Karpas-422 (cell line): ENCODE measurements at regions not wholly inside any gene's neighbourhood (a gene's known extent, or its start where the extent isn't known, plus 50 kb on each side); places are given as distances from the start of the nearest gene placed in this dataset.
"Not testable (repeated sequence)": the region's sequence is repeated elsewhere in the genome, so short reads cannot be mapped to it uniquely, and the experiment has no call there.

ENCODE experiments used
- DNase-seq: peaks from one replicate; pipeline ENCODE4 v3.0.0-alpha.2; 2015
- H2AFZ ChIP-seq: fragments of 200-600 bp; sonication (generic); 2 replicates; pipeline ENCODE4 v1.6.1; 2014; ENCODE audit warnings: antibody characterized with exemption, low read length, mixed read lengths
- H3K27ac ChIP-seq: fragments of 200-600 bp; sonication (generic); 2 replicates; pipeline ENCODE4 v1.5.1; 2014; ENCODE audit warnings: mild to moderate bottlenecking, low read length, moderate library complexity
- H3K27me3 ChIP-seq: fragments of 200-600 bp; sonication (generic); 2 replicates; pipeline ENCODE4 v1.6.1; 2014; ENCODE audit warnings: low read length, mixed read lengths
- H3K36me3 ChIP-seq: fragments of 200-600 bp; sonication (generic); 2 replicates; pipeline ENCODE4 v1.6.1; 2014; ENCODE audit warnings: low read length, mixed read lengths; ENCODE audit not compliant: insufficient read depth
- H3K4me1 ChIP-seq: fragments of 200-600 bp; sonication (generic); 2 replicates; pipeline ENCODE4 v1.6.1; 2014; ENCODE audit warnings: mild to moderate bottlenecking, low read length, mixed read lengths
- H3K4me2 ChIP-seq: fragments of 200-600 bp; sonication (generic); 2 replicates; pipeline ENCODE4 v1.6.1; 2014; ENCODE audit warnings: low read length, low read depth, mild to moderate bottlenecking; ENCODE audit not compliant: poor library complexity, severe bottlenecking
- H3K4me3 ChIP-seq: fragments of 200-600 bp; sonication (generic); 2 replicates; pipeline ENCODE4 v1.5.1; 2014; ENCODE audit warnings: mild to moderate bottlenecking, antibody characterized with exemption, low read length, mixed read lengths
- H3K79me2 ChIP-seq: fragments of 200-600 bp; sonication (generic); 2 replicates; pipeline ENCODE4 v1.6.1; 2014; ENCODE audit warnings: mild to moderate bottlenecking, low read length, mixed read lengths
- H3K9ac ChIP-seq: fragments of 200-600 bp; sonication (generic); 2 replicates; pipeline ENCODE4 v1.6.0; 2014; ENCODE audit warnings: low read length
- H3K9me2 ChIP-seq: fragments of 200-600 bp; sonication (generic), shearing (Covaris generic); replicated peaks from 2 replicates; pipeline ENCODE4 v1.6.0; 2014; ENCODE audit warnings: mild to moderate bottlenecking, low read length, moderate library complexity; ENCODE audit not compliant: insufficient read depth
- H3K9me3 ChIP-seq: fragments of 300-700, 200-600 bp; sonication (generic); 2 replicates; pipeline ENCODE4 v1.6.1; 2014; ENCODE audit warnings: low read length, mixed read lengths
- H4K20me1 ChIP-seq: fragments of 200-600 bp; sonication (generic); 2 replicates; pipeline ENCODE4 v1.6.1; 2014; ENCODE audit warnings: mild to moderate bottlenecking, antibody characterized with exemption, low read length, low read depth; ENCODE audit not compliant: insufficient read depth

DNA sequence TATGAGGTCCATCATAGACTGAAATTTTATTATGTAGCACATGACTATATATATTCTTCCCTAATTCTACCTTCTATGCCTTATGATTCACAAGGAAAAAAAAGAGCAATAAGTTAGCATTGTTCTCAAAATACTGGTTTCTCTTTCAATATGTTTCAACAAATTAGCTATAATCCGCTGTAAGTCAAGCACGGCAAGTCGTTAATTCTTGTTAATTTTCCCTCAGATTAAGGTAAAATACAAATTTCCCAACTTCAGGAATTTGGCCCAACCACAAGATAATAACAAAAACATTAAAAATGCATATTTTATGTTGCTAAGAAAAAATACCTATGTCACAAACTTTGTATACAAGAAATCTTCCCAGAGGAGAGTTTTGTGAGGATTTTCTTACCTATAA is 296.5 kb upstream of the GALNTL6 start:
- no peak overlapping the region for H3K27ac ChIP-seq
- no peaks in the 10 kb centered on the region for H3K9me2 ChIP-seq
- no peaks in the 10 kb centered on the region for H3K4me1 ChIP-seq
- H4K20me1 ChIP-seq = no peaks in the 10 kb centered on the region
- no peak overlapping the region for H2AFZ ChIP-seq
- no peaks in the 10 kb centered on the region for H3K9me3 ChIP-seq
- H3K79me2 ChIP-seq = no peaks in the 10 kb centered on the region
- DNase-seq = no peak
- H3K27me3 ChIP-seq = no peaks in the 10 kb centered on the region
- no peak overlapping the region for H3K4me3 ChIP-seq
- H3K9ac ChIP-seq = no peak overlapping the region
- no peak overlapping the region for H3K4me2 ChIP-seq
- H3K36me3 ChIP-seq = no peaks in the 10 kb centered on the region

GRCh38 chr4:171484681-171485080 is 328.5 kb upstream of the GALNTL6 start:
- H3K9me2 ChIP-seq = no peaks in the 10 kb centered on the region
- DNase-seq = no peak
- H3K27ac ChIP-seq = no peak overlapping the region

DNA sequence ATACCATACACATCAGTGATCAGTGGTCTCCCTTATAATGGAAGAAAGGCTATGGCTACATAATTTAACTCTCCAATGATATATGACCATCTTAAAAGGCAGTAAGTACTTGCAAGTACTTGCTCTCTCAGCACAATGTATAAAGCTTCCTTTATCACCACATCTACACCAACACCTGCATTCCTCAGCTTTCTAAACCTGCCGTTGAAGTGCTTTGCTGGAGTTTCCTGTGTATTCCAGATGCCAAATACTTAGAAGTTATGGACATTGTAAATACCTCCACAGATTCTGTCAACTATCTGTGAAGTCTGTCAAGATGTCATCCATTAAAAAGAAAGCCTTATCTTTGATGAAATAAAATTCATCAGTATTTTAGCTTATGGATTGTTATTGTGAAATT is 335.0 kb upstream of the GALNTL6 start:
- no peak for DNase-seq
- Histone ChIP-seq H4K20me1 (no peaks in the 10 kb centered on the region), H3K9ac (no peak overlapping the region), H3K4me3 (no peak overlapping the region), H3K4me1 (no peaks in the 10 kb centered on the region), H3K9me2 (no peaks in the 10 kb centered on the region), H3K9me3 (no peaks in the 10 kb centered on the region), H2AFZ (no peak overlapping the region), H3K36me3 (no peaks in the 10 kb centered on the region), H3K79me2 (no peaks in the 10 kb centered on the region), H3K27me3 (no peaks in the 10 kb centered on the region), H3K27ac (no peak overlapping the region), H3K4me2 (no peak overlapping the region)

More at GRCh38 chr4:171484681-171485080, 328.5 kb upstream of the GALNTL6 start:
- H3K4me2 ChIP-seq = no peak overlapping the region
- H2AFZ ChIP-seq = no peak overlapping the region
- no peak overlapping the region for H3K9ac ChIP-seq
- H3K4me1 ChIP-seq = no peaks in the 10 kb centered on the region
- no peaks in the 10 kb centered on the region for H4K20me1 ChIP-seq
- no peaks in the 10 kb centered on the region for H3K27me3 ChIP-seq
- no peaks in the 10 kb centered on the region for H3K79me2 ChIP-seq
- H3K9me3 ChIP-seq = no peaks in the 10 kb centered on the region
- H3K4me3 ChIP-seq = no peak overlapping the region
- H3K36me3 ChIP-seq = no peaks in the 10 kb centered on the region

DNA sequence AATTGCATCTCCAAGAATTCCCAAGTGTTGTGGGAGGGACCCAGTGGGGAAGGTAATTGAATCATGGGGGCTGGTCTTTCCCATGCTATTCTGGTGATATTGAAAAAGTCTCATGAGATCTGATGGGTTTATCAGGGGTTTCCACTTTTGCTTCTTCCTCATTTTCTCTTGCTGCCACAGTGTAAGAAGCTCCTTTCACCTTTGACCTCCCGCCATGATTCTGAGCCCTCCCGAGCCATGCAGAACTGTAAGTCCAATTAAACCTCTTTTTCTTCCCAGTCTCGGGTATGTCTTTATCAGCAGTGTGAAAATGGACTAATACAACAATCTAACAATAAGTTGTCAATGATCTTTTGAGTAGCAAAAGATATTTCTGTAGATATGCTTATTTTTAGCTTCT is 338.1 kb upstream of the GALNTL6 start:
- H3K9me3 ChIP-seq, H4K20me1 ChIP-seq, H3K4me3 ChIP-seq, H3K4me1 ChIP-seq, H3K36me3 ChIP-seq, H2AFZ ChIP-seq, H3K79me2 ChIP-seq, H3K9ac ChIP-seq, H3K4me2 ChIP-seq, H3K27ac ChIP-seq, H3K9me2 ChIP-seq, DNase-seq, H3K27me3 ChIP-seq: not testable (repeated sequence)

DNA sequence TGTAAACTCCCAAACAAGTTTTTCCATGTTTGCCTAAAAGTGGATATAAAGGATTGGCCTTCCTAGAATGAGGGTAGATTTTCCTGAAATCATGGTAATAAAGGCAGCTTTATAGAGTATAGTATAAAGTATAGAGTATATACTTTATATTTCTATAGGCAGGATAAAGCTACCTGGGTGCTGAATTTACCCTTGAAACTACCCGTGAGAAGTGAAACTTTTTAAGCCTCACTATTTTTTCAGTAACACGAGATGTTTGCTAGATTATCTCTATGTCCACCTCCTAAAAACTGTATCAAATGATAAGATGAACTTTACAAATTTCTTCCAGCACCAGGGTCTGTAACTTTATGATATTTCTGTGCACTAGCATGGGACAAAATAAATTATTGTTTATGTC is 340.0 kb upstream of the GALNTL6 start:
- H3K4me2 ChIP-seq = no peak overlapping the region
- no peak for DNase-seq
- H2AFZ ChIP-seq = no peak overlapping the region
- H3K36me3 ChIP-seq = no peaks in the 10 kb centered on the region
- no peaks in the 10 kb centered on the region for H3K9me3 ChIP-seq
- H3K4me3 ChIP-seq = no peak overlapping the region
- no peak overlapping the region for H3K27ac ChIP-seq
- no peak overlapping the region for H3K9ac ChIP-seq
- no peaks in the 10 kb centered on the region for H3K27me3 ChIP-seq
- H3K4me1 ChIP-seq = no peaks in the 10 kb centered on the region
- H4K20me1 ChIP-seq = no peaks in the 10 kb centered on the region
- no peaks in the 10 kb centered on the region for H3K79me2 ChIP-seq
- H3K9me2 ChIP-seq = no peaks in the 10 kb centered on the region

GRCh38 chr4:171472230-171472629 is 341.0 kb upstream of the GALNTL6 start:
- Histone ChIP-seq H3K79me2 (no peaks in the 10 kb centered on the region), H4K20me1 (no peaks in the 10 kb centered on the region), H3K9ac (no peak overlapping the region), H3K4me1 (no peaks in the 10 kb centered on the region), H3K36me3 (no peaks in the 10 kb centered on the region), H3K4me3 (no peak overlapping the region), H2AFZ (no peak overlapping the region), H3K27ac (no peak overlapping the region), H3K4me2 (no peak overlapping the region), H3K9me2 (no peaks in the 10 kb centered on the region), H3K9me3 (no peaks in the 10 kb centered on the region), H3K27me3 (no peaks in the 10 kb centered on the region)
- DNase-seq = no peak

GRCh38 chr4:171464499-171464898 is 348.7 kb upstream of the GALNTL6 start:
- Histone ChIP-seq H3K4me3 (no peak overlapping the region), H3K36me3 (no peaks in the 10 kb centered on the region), H3K27me3 (no peaks in the 10 kb centered on the region), H3K9ac (no peak overlapping the region), H4K20me1 (no peaks in the 10 kb centered on the region), H3K9me2 (no peaks in the 10 kb centered on the region), H2AFZ (no peak overlapping the region), H3K4me1 (no peaks in the 10 kb centered on the region), H3K27ac (no peak overlapping the region), H3K79me2 (no peaks in the 10 kb centered on the region), H3K4me2 (no peak overlapping the region), H3K9me3 (no peaks in the 10 kb centered on the region)
- no peak for DNase-seq

GRCh38 chr4:171461191-171461590 is 352.0 kb upstream of the GALNTL6 start:
- no peaks in the 10 kb centered on the region for H3K36me3 ChIP-seq
- H3K27ac ChIP-seq = no peak overlapping the region
- H3K4me3 ChIP-seq = no peak overlapping the region
- no peak overlapping the region for H3K4me2 ChIP-seq
- H3K9me2 ChIP-seq = no peaks in the 10 kb centered on the region
- no peak for DNase-seq
- H3K9ac ChIP-seq = no peak overlapping the region
- no peaks in the 10 kb centered on the region for H3K79me2 ChIP-seq
- no peak overlapping the region for H2AFZ ChIP-seq
- H3K4me1 ChIP-seq = no peaks in the 10 kb centered on the region
- no peaks in the 10 kb centered on the region for H3K9me3 ChIP-seq
- no peaks in the 10 kb centered on the region for H3K27me3 ChIP-seq
- H4K20me1 ChIP-seq = no peaks in the 10 kb centered on the region

DNA sequence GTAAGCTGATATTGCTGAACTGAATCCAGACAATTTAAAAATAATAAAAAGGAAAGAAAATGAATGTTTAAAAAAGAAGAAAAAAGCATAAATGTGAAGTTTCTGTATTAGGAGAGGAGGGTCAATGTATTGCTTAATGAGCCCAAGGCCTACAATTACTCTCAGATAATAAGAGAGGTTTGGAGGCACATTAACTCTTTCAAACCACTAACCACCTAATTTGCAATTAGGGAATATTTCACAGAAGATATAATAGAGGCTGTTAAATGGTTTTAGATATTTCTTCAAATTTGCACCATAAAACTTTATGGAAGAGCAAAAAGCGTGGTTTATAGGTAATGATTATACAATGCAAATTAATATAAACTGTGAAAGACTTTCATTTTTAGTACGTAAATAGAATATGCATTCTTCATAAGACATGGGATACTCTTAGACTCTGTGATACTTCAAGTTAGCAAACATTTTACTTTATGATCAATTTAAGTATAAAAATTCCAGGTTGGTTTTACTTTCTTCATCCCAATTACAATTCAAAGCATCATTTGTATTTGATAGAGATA is 364.2 kb upstream of the GALNTL6 start:
- Histone ChIP-seq H3K27me3 (no peaks in the 10 kb centered on the region), H3K79me2 (no peaks in the 10 kb centered on the region), H3K27ac (no peak overlapping the region), H3K9me3 (no peaks in the 10 kb centered on the region), H3K9me2 (no peaks in the 10 kb centered on the region), H3K4me2 (no peak overlapping the region), H2AFZ (no peak overlapping the region), H3K9ac (no peak overlapping the region), H3K36me3 (no peaks in the 10 kb centered on the region), H3K4me1 (no peaks in the 10 kb centered on the region), H3K4me3 (no peak overlapping the region), H4K20me1 (no peaks in the 10 kb centered on the region)
- DNase-seq = no peak
